ENCODE measurements at regions not wholly inside any gene's neighbourhood (a gene's known extent, or its start where the extent isn't known, plus 50 kb on each side); places are given as distances from the start of the nearest gene placed in this dataset.
"Not testable (repeated sequence)": the region's sequence is repeated elsewhere in the genome, so short reads cannot be mapped to it uniquely, and the experiment has no call there.

DNA sequence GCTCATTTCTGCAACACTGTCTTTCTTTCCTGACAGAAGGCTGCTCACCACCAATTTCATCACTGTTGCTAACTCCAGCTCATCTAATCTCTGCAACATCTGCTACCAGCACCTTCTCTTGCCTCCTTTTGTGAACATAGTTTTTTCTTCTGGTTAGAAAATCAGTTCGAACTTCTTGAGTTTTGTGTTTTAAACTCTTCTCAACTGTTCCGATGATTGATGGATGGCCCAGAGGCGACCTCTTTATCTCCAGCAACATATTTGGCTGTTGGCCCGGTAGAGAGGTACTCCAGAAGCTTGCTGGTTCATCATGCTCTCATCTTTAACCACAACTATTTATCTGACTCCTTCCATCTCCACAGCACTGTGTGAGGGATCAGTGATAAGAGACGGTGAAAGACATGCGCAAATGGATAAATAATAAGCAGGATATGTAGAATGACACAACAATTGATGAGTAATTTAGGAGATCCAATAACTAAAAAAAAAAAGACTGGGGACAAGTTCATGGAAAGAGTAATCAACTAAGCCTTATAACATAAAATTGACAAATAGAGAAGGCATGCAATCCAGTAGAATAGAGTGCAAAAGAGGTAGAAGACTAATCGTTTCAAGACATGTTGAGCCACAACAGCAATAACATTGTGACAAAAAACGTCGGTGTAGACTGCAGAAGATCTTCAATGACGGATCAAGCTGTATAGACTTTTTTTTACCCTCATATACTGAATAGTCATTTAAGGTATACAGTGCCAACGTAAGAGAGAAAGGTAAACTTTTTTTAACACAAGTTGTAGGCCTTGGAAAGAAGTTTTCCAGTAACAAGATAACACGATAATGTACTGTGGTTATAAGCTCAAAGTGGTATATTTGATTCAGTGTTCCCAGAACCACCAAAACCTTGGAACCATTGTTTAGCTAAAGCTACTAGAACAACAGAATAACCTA, 152.2 kb downstream of the CRPPA start:
- TF ChIP-seq, protein P1, sequence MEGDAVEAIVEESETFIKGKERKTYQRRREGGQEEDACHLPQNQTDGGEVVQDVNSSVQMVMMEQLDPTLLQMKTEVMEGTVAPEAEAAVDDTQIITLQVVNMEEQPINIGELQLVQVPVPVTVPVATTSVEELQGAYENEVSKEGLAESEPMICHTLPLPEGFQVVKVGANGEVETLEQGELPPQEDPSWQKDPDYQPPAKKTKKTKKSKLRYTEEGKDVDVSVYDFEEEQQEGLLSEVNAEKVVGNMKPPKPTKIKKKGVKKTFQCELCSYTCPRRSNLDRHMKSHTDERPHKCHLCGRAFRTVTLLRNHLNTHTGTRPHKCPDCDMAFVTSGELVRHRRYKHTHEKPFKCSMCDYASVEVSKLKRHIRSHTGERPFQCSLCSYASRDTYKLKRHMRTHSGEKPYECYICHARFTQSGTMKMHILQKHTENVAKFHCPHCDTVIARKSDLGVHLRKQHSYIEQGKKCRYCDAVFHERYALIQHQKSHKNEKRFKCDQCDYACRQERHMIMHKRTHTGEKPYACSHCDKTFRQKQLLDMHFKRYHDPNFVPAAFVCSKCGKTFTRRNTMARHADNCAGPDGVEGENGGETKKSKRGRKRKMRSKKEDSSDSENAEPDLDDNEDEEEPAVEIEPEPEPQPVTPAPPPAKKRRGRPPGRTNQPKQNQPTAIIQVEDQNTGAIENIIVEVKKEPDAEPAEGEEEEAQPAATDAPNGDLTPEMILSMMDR (IDR thresholded peaks at IDR 0.05; ENCODE audit: low read depth, low read length, missing control alignments) = no peak
- no peak for DNase-seq (ENCODE audit: extremely low read depth, low read depth)
- no peak overlapping the region for H3K4me3 ChIP-seq (replicated peaks; ENCODE audit: low read depth, low read length)

DNA sequence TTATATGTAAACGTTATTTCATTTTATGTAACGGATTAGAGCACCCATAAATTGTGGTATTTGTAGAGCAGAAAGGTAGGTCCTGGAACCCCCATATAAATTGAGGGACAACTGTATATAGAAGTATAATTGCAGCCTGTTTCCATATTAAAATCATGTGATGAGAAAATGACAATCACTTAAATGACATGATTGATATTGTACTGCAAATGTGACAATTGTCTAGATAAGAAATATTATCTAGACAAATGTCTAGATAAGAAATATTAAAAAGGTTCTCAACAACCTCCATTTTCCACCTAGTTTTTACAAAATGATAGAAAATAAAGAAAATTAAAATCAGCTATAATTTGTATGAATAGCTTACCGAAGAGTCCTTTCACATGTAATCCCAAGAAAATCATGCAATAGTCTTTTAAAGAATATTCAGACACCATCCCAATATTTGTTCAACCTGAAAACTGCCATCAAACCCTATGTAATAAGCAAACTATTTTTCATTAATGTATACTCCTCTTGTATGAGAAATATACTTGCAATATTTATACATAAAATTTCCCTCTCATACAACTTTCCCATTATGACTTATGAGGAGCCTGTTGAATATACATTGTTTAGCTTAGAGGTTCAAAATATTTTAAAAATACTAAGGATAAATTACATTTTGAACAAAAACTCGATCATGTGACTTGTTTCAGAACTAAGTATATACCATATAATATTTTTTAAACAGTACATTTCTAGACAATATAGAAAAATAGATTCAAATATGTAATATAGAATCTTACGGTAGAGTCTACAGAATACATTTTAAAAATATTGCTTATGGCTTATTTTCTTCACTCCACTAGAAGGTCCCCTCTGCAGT, 153.2 kb downstream of the CRPPA start:
- no peak overlapping the region for H3K4me3 ChIP-seq (replicated peaks; ENCODE audit: low read depth, low read length)
- DNase-seq (ENCODE audit: extremely low read depth, low read depth) = no peak
- TF ChIP-seq, protein P1 (IDR thresholded peaks at IDR 0.05; ENCODE audit: low read depth, low read length, missing control alignments) = no peak

DNA sequence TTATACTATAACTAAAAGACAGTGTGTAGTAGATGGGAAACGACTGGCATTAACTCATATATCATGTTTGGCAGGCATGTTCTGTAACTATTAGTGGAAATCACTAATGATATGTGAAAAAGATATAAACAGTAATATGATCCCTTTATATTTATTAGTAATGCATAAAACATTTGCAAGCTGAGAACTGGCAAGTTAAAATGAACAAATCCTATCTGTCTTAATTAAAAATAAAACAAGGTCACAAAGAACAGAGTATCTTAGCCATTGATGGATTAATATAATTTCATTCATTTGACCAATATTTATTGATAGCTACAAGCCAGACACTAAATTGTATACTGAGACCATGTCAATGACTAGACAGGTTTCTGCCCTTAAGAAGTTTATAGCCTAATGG, 154.5 kb downstream of the CRPPA start:
- TF ChIP-seq, protein P1 (IDR thresholded peaks at IDR 0.05; ENCODE audit: low read depth, low read length, missing control alignments) = no peak
- no peak overlapping the region for H3K4me3 ChIP-seq (replicated peaks; ENCODE audit: low read depth, low read length)
- DNase-seq (ENCODE audit: extremely low read depth, low read depth) = no peak

DNA sequence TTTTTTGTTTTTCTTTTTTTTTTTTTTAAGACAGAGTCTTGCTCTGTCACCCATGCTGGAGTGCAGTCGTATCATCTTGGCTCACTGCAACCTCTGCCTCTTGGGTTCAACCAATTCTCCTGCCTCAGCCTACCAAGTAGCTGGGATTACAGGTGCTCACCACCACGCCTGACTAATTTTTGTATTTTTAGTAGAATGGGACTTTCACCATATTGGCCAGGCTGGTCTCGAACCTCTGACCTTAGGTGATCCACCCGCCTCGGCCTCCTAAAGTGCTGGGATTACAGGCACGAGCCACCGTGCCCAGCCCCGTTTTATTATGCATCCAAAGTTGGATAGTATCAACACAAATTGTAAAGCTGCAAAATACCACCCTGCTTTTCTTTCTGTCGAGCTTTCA, 154.9 kb downstream of the CRPPA start:
- H3K4me3 ChIP-seq (replicated peaks; ENCODE audit: low read depth, low read length); DNase-seq (ENCODE audit: extremely low read depth, low read depth): not testable (repeated sequence)

DNA sequence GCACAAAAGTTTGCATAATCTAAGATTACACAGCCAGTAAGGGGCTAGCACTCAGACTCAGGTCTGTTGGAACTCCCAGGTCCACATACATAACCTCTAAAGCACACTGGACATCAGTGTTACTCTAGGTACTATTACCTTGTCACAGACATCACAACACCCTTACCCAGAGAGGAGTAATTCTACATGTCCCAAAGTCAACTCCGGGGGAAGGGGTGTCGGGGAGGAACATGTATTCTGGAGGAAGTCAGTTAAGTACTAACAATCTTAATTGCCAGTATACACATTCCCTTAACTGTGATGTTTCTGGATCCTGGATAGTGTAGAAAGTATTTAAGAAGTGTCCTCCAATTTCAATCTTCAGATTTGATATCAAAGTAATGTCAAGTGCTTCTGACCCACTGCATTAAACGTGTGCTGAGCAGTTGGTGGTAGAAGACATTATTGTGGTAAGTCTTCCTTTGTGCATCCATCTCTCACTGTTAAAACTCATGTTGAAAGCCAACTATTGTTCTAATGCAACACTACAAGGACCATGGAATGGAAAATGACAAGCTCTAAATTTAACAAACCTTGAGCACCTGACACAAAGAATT, 155.4 kb downstream of the CRPPA start:
- TF ChIP-seq, protein P1 (IDR thresholded peaks at IDR 0.05; ENCODE audit: low read depth, low read length, missing control alignments) = no peak
- no peak for DNase-seq (ENCODE audit: extremely low read depth, low read depth)

DNA sequence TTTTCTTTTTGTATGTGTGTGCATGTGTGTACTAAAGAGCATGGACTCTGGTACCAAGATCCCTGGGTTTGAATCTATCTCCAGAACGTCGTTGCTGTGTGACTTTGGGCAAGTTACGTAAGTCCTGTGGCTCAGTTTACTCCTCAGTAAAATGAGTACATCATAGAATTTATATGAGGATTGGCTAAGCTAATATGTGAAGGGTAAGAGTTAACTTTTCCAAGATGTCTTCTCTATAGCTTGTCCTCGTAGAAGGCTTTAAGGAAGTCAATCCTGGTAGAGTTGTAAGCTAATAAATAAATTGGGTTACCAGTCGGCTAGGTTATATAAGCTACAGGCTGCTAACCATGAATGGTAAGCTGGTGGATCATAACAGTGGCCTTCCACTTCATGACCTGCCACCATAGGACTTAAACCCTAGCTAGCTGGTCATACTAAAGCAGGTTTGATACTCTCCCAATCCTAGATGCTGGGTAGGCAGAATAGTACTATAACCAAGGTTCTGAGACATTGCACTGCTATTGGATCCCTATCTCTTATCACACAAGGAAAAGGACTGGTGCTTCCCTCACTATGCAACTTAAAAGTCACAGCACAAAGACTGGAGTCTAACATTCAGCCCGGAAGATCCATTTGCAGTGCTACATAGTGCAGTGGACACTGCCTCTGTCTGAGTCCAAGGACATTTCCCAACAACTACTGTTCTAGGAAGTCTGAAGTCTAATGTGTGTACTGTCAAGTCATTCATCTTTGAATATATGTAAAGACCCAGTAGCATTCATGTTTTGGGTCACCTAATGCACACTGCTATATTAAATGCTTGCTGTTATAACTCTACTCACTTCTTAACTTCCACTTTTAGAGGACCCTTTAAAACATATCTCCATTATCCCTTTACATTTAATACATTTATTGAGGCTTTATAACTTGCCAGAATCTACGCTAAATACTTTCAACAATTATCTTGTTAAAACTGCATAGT, 156.2 kb downstream of the CRPPA start:
- TF ChIP-seq, protein P1 (IDR thresholded peaks at IDR 0.05; ENCODE audit: low read depth, low read length, missing control alignments) = no peak
- no peak overlapping the region for H3K4me3 ChIP-seq (replicated peaks; ENCODE audit: low read depth, low read length)
- no peak for DNase-seq (ENCODE audit: extremely low read depth, low read depth)

More for the DNA sequence above, 155.4 kb downstream of the CRPPA start:
- no peak overlapping the region for H3K4me3 ChIP-seq (replicated peaks; ENCODE audit: low read depth, low read length)

Data from HFF-Myc (cell line).